Tibial nerve (tissue), 4 donors: ENCODE measurements at regions not wholly inside any gene's neighbourhood (a gene's known extent, or its start where the extent isn't known, plus 50 kb on each side); places are given as distances from the start of the nearest gene placed in this dataset.
A peak's percentile ranks its signal among the peaks of the same experiment; 100 is the strongest.

Experiments used
- DNase-seq, 2 donors: peaks; one replicate each; pipeline ENCODE4 v3.0.0-alpha.2; 2019; ENCODE audit warnings: low spot score in 2 of 2
- H3K27ac ChIP-seq, 4 donors: fragments of 200-600 bp; sonication (generic) in 3 of 4; one replicate each; pipeline ENCODE4 v1.5.1; 2017 to 2019; ENCODE audit warnings: mild to moderate bottlenecking in 1 of 4
- H3K27me3 ChIP-seq, 2 donors: fragments of 200-600 bp; sonication (generic) in 1 of 2; one replicate each; pipeline versions ENCODE4 v1.5.1 to v1.6.0; 2017 to 2019
- H3K36me3 ChIP-seq, 3 donors: fragments of 200-600 bp; sonication (generic); one replicate each; pipeline ENCODE4 v1.5.1; 2018 to 2019
- H3K4me1 ChIP-seq, 4 donors: fragments of 200-600 bp; sonication (generic) in 3 of 4; one replicate each; pipeline ENCODE4 v1.5.1; 2017 to 2019
- H3K4me3 ChIP-seq, 4 donors: fragments of 200-600 bp; sonication (generic) in 3 of 4; one replicate each; pipeline ENCODE4 v1.5.1; 2017 to 2019; ENCODE audit warnings: mild to moderate bottlenecking in 1 of 4, moderate library complexity in 1 of 4
- H3K9me3 ChIP-seq, 4 donors: fragments of 200-600 bp; sonication (generic) in 3 of 4; one replicate each; pipeline ENCODE4 v1.5.1; 2017 to 2019
- CTCF ChIP-seq, 5 experiments: fragments of 200-600 bp in 3 of 5; fragments of 450-650 bp in 2 of 5; sonication (generic) in 3 of 5; IDR thresholded peaks; one replicate each; pipeline ENCODE4 v1.5.1; 2016 to 2019; ENCODE audit warnings: antibody characterized with exemption in 5 of 5, mild to moderate bottlenecking in 3 of 5, moderate library complexity in 2 of 5
- EP300 ChIP-seq, 2 donors: sonication (generic); formaldehyde crosslinking; IDR thresholded peaks; one replicate each; pipeline ENCODE4 v1.6.1; 2017; ENCODE audit warnings: antibody characterized with exemption in 2 of 2, mild to moderate bottlenecking in 1 of 2
- POLR2A ChIP-seq, 2 donors: fragments of 450-650 bp; IDR thresholded peaks; one replicate each; pipeline ENCODE4 v1.6.1; 2017; ENCODE audit warnings: antibody characterized with exemption in 2 of 2, mild to moderate bottlenecking in 2 of 2, moderate library complexity in 2 of 2
- WGBS, 2 donors: methylation state at CpG; one replicate each; pipeline ENCODE4 v1.1.5; 2018; 5-methylcytosine and 5-hydroxymethylcytosine counted together

GRCh38 chr18:66754335-66754734, 150.4 kb upstream of the CDH19 start:
- no peak overlapping the region for H3K4me3 ChIP-seq
- TF ChIP-seq POLR2A (IDR thresholded peaks at IDR 0.05) (no peak), EP300 (IDR thresholded peaks at IDR 0.05) (no peak), CTCF (IDR thresholded peaks at IDR 0.05) (no peak)
- H3K36me3 ChIP-seq, result no peaks in the 10 kb centered on the region
- 91 to 97% methylated on average over 1 of the region's 1 CpG for WGBS, 2 donors
- no peaks in the 10 kb centered on the region for H3K9me3 ChIP-seq
- DNase-seq, result no peak
- H3K27me3 ChIP-seq, result no peaks in the 10 kb centered on the region
- H3K4me1 ChIP-seq, result peaks cover 0 to 7% (median 0%) of the 10 kb centered on the region in 4 donors
- no peak overlapping the region for H3K27ac ChIP-seq

- WGBS, 2 donors, result 90 to 92% methylated on average over 3 of the region's 3 CpGs
- H3K9me3 ChIP-seq, result no peaks in the 10 kb centered on the region
- H3K4me3 ChIP-seq, result no peak overlapping the region
- H3K4me1 ChIP-seq, result peaks cover 0 to 13% (median 0%) of the 10 kb centered on the region in 4 donors
- H3K27me3 ChIP-seq, result no peaks in the 10 kb centered on the region
- TF ChIP-seq CTCF (IDR thresholded peaks at IDR 0.05) (no peak), EP300 (IDR thresholded peaks at IDR 0.05) (no peak), POLR2A (IDR thresholded peaks at IDR 0.05) (no peak)
- DNase-seq, result no peak
- H3K27ac ChIP-seq, result no peak overlapping the region
- no peaks in the 10 kb centered on the region for H3K36me3 ChIP-seq
Observed at GRCh38 chr18:66752733-66753132, 148.8 kb upstream of the CDH19 start.

GRCh38 chr18:66749481-66750035, 145.7 kb upstream of the CDH19 start:
- DNase-seq, result no peak
- H3K4me1 ChIP-seq, result peaks cover 0 to 19% (median 0%) of the 10 kb centered on the region in 4 donors
- no peak overlapping the region for H3K4me3 ChIP-seq
- H3K36me3 ChIP-seq, result no peaks in the 10 kb centered on the region
- no peak for TF ChIP-seq POLR2A (IDR thresholded peaks at IDR 0.05)
- no peak for TF ChIP-seq CTCF (IDR thresholded peaks at IDR 0.05)
- no peak for TF ChIP-seq EP300 (IDR thresholded peaks at IDR 0.05)
- H3K27me3 ChIP-seq, result no peaks in the 10 kb centered on the region
- no peaks in the 10 kb centered on the region for H3K9me3 ChIP-seq
- H3K27ac ChIP-seq, result peak overlapping the region in 1 of 4 donors; percentile 52

GRCh38 chr18:66749030-66749429, 145.1 kb upstream of the CDH19 start:
- H3K36me3 ChIP-seq, result no peaks in the 10 kb centered on the region

GRCh38 chr18:66742832-66743231, 138.9 kb upstream of the CDH19 start:
- Histone ChIP-seq H3K27me3 (no peaks in the 10 kb centered on the region), H3K9me3 (no peaks in the 10 kb centered on the region), H3K4me1 (peaks cover 0 to 11% (median 0%) of the 10 kb centered on the region in 4 donors), H3K36me3 (no peaks in the 10 kb centered on the region), H3K4me3 (no peak overlapping the region), H3K27ac (peak overlapping the region; percentile 13 to 64 (median 52))
- TF ChIP-seq EP300 (IDR thresholded peaks at IDR 0.05), result no peak
- no peak for TF ChIP-seq POLR2A (IDR thresholded peaks at IDR 0.05)
- TF ChIP-seq CTCF (IDR thresholded peaks at IDR 0.05), result no peak
- WGBS, 2 donors, result 35 to 41% methylated on average over 2 of the region's 2 CpGs
- DNase-seq, result no peak

More at GRCh38 chr18:66749030-66749429, 145.1 kb upstream of the CDH19 start:
- 20 to 24% methylated on average over 2 of the region's 2 CpGs for WGBS, 2 donors
- H3K4me3 ChIP-seq, result no peak overlapping the region
- H3K9me3 ChIP-seq, result no peaks in the 10 kb centered on the region
- H3K27ac ChIP-seq, result peak overlapping the region in 1 of 4 donors; percentile 52
- TF ChIP-seq CTCF (IDR thresholded peaks at IDR 0.05) (peak; percentile 20 to 46 (median 38)), POLR2A (IDR thresholded peaks at IDR 0.05) (no peak)
- no peaks in the 10 kb centered on the region for H3K27me3 ChIP-seq
- H3K4me1 ChIP-seq, result peaks cover 0 to 19% (median 0%) of the 10 kb centered on the region in 4 donors
- DNase-seq, result no peak
